ENCODE measurements at regions not wholly inside any gene's neighbourhood (a gene's known extent, or its start where the extent isn't known, plus 50 kb on each side); places are given as distances from the start of the nearest gene placed in this dataset.

- no peak overlapping the region for H3K4me3 ChIP-seq (replicated peaks; ENCODE audit: low read depth, low read length)
- no peak for DNase-seq (ENCODE audit: low read depth)
- TF ChIP-seq, protein P1, sequence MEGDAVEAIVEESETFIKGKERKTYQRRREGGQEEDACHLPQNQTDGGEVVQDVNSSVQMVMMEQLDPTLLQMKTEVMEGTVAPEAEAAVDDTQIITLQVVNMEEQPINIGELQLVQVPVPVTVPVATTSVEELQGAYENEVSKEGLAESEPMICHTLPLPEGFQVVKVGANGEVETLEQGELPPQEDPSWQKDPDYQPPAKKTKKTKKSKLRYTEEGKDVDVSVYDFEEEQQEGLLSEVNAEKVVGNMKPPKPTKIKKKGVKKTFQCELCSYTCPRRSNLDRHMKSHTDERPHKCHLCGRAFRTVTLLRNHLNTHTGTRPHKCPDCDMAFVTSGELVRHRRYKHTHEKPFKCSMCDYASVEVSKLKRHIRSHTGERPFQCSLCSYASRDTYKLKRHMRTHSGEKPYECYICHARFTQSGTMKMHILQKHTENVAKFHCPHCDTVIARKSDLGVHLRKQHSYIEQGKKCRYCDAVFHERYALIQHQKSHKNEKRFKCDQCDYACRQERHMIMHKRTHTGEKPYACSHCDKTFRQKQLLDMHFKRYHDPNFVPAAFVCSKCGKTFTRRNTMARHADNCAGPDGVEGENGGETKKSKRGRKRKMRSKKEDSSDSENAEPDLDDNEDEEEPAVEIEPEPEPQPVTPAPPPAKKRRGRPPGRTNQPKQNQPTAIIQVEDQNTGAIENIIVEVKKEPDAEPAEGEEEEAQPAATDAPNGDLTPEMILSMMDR (IDR thresholded peaks at IDR 0.05; ENCODE audit: low read length, missing control alignments): no peak
Observed at GRCh38 chr5:32851559-32852173, 140.5 kb downstream of the NPR3 start.

- no peak overlapping the region for H3K4me3 ChIP-seq (replicated peaks; ENCODE audit: low read depth, low read length)
- DNase-seq (ENCODE audit: low read depth): peak; percentile 49
- TF ChIP-seq, protein P1 (IDR thresholded peaks at IDR 0.05; ENCODE audit: low read length, missing control alignments): peak; percentile 49
Observed at GRCh38 chr5:32852535-32852934, 141.4 kb downstream of the NPR3 start.

GRCh38 chr5:32852976-32853375 is 141.9 kb downstream of the NPR3 start:
- H3K4me3 ChIP-seq (replicated peaks; ENCODE audit: low read depth, low read length): no peak overlapping the region
- no peak for DNase-seq (ENCODE audit: low read depth)
- TF ChIP-seq, protein P1 (IDR thresholded peaks at IDR 0.05; ENCODE audit: low read length, missing control alignments): no peak

- no peak for DNase-seq (ENCODE audit: low read depth)
- no peak overlapping the region for H3K4me3 ChIP-seq (replicated peaks; ENCODE audit: low read depth, low read length)
- TF ChIP-seq, protein P1 (IDR thresholded peaks at IDR 0.05; ENCODE audit: low read length, missing control alignments): no peak
Observed at GRCh38 chr5:32854473-32854872, 143.4 kb downstream of the NPR3 start.

- DNase-seq (ENCODE audit: low read depth): peak; percentile 3
- TF ChIP-seq, protein P1 (IDR thresholded peaks at IDR 0.05; ENCODE audit: low read length, missing control alignments): no peak
- H3K4me3 ChIP-seq (replicated peaks; ENCODE audit: low read depth, low read length): no peak overlapping the region
Observed at GRCh38 chr5:32859211-32859641, 148.1 kb downstream of the NPR3 start.

DNA sequence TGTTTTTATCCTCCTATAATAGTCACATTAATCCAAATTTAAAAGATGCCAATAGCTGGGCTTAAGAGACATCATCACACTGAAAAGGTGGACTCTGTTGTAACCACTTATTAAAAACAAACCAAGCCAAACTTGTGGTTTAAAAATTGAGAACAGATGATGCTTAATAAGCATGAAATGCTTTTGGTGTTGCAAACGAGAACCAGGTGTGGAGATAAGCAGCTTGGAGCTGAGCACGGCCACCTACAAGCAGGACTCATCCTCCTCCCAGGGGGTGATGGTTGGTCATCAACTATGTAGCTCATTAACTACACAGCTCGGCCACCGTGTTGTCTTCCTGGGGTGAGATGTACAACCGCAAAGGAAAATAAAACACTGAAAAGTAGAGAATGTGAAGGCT is 154.4 kb downstream of the NPR3 start:
- DNase-seq (ENCODE audit: low read depth): no peak
- TF ChIP-seq, protein P1 (IDR thresholded peaks at IDR 0.05; ENCODE audit: low read length, missing control alignments): no peak
- no peak overlapping the region for H3K4me3 ChIP-seq (replicated peaks; ENCODE audit: low read depth, low read length)

DNA sequence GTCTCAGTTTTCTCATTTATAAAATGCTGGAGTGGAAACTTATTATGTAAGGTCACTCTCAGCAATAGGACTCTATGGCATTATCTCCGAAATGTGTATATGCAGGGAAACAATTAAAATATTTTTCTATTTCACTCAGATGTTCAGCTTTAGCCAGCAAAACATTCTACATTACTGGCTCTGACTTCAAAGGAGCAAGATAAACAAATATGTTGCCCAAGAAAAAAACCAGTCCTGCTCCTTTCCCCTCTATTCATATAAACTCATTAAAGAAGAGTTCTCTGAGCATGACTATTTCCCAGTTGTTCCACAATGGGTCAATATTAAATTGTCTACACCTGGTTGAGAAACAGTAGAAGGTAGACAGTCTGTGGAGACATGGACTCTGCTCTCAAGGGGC is 155.0 kb downstream of the NPR3 start:
- TF ChIP-seq, protein P1 (IDR thresholded peaks at IDR 0.05; ENCODE audit: low read length, missing control alignments): no peak
- DNase-seq (ENCODE audit: low read depth): no peak
- no peak overlapping the region for H3K4me3 ChIP-seq (replicated peaks; ENCODE audit: low read depth, low read length)
